GM21367 (cell line): ENCODE measurements at regions not wholly inside any gene's neighbourhood (a gene's known extent, or its start where the extent isn't known, plus 50 kb on each side); places are given as distances from the start of the nearest gene placed in this dataset.

Source experiments
- ATAC-seq: cut with Tn5 transposase; IDR thresholded peaks from one replicate; pipeline ENCODE4 v1.9.1; 2021; ENCODE audit not compliant: unreplicated experiment

DNA sequence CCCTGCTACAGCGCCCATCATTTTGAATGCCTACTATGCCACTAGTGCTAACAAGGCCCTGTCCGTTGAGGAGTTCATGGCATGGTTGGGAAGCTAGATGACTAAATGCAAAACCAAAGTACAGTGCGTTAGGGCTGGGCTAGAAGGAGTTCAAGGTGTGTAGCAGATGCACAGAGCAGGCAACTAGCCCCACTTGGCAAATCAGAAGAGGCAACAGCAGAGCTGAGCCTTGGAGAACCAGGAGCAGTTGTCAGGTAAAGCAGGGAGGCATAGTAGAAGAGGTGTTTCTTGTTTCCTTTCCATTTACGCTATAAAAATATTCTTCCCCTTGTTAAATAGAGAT lies 146.6 kb upstream of the CPEB2 start:
- no peak for ATAC-seq

DNA sequence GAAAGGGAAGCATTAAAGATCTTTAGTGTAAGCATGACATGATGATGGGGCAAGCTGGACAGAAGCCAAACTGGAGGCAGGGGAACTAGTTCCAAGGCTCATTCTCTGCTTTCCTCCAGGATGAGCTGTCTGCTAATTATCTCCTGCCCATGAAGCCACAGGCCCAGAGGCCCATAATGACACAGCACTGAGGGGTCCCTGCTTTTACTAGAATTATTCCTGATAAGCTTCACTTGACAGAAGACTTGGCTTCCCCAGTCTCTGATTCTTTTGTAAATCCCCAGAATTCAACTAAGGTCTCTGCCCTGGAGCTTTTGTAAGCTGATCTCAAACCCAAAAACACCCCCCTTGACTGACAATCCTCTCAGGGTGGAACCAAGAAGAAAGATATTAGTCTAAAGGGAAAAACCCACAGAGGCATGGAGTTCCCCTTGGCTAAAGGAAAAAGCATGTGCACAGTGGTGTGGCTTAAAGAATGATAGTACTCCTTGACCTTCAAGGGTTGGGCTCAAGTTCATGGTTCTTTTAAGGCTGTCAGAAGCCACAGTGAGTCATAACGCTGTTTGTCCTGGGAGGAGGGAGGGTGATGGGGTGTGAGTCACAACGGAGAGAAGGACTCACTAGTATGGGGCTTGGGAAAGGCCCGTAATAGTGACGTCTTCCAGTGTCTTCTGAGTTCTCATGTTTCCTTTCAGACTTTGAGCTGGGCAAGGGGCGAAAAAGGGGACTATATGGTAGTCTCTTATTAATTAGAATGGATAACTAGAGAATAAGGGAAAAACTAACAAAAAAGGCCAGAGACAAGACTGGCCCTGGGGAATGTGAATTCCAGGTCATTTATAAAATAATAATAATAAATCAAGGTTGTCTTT lies 146.0 kb upstream of the CPEB2 start:
- peak; percentile 92 for ATAC-seq

DNA sequence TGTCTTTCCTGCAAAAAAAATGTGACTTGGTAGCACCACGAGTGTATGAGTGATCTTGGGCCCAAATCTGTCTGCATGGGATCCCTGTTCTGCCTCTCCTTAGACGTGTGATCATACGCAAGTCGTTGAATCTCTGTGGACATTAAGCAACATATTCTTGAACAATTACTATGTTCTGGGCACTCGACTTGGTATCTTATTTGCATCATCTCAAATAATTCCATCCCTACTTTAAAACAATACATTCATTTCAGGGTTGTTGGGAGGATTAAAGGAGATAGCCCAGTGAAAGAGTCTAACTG lies 145.4 kb upstream of the CPEB2 start:
- ATAC-seq: no peak

DNA sequence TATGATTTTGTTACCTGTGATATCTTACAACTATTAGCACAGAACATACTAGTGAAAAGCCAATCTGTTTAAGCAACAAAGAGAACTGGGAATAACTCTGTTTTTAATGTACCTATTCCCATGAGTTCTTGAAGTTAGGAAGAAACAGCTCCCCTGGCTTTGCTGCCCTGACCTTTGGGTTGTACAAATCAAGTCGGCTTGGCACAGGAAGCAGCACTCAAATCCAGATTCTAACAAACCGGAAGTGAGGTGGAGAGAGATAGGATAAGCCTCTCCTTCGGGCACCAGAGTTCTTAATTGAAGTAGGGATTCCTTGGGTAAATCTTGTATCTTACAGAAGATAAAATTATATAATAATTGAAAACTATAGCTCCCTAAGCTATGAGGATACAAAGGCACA lies 144.8 kb upstream of the CPEB2 start:
- no peak for ATAC-seq

DNA sequence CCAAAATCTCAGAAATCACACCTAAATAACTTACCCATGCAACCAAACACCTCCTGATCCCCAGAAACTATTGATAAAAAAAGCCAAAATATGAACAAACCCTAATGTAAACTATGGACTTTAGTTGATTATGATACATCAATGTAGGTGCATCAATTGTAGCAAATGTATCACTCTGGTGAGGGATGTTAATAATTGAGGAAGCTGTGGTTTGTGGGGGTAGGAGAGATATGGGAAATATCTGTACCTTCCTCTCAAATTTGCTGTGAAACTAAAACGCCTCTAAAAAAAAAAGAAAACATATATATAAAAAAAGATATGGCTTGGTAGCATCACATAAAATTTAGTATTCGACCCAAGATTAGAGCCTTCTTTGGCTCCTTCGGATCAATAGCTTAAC lies 144.3 kb upstream of the CPEB2 start:
- no peak for ATAC-seq

DNA sequence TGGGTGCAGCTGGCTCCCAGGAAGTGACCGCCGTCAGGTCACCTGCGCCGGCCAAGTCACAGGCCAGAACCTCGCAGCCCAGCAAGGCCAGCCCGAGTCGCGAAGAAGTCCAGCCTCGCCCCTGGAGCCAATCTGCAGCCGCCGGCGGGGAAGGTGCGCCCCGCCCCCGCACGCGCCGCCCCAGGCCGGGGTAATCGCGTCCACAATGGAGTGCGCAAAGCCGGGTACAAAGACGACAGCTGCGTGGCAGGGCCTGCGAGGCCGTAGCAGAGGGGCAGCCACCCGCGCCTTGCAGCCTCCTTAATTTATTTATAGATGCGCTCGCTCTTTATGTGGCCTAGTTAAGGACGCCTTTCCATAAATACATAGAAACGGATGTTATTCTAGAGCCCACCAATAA lies 139.4 kb upstream of the CPEB2 start:
- no peak for ATAC-seq

DNA sequence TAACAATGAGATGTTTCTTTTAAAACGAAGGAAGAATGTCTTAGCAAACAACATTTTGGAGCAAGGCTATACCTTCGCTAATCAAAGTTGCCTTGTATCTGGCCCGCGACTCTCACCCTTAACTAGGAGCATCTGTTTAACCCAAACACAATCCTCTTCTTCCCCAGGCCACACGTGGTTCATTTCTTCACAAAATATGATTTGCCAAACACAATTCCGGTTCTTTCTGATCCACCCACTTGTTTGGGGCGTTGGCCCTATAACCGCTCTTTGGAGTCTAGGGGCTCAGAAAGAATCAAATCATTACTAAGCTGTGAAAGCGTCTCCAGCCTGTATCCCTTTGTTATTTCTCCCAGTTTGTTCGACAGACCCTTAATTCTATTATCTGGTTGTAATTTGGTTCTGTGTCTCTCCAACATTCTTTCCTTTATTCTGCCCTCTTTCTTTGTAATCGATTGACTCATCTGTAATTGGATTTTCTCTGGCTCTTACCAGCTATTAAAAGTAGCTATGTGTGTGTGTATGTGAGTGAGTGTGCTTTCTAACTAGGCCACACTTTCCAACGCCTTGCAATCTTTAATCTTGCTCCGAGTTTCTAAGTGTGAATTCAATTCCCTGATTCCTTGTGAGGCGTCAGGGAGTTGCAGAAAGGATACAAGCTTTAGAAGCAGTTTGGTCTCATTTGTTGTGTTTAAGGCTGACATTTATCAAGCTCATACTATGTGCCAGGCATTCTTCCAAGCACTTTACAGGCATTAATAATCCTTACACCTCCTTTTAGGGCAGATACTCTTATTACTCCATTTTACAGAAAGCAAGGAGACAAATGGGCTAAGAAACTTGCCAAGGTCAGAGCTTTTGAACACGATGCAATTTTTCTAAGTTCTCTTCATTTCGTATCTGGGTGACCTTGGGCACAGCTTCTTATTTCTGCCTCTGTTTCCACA lies 138.6 kb upstream of the CPEB2 start:
- no peak for ATAC-seq

DNA sequence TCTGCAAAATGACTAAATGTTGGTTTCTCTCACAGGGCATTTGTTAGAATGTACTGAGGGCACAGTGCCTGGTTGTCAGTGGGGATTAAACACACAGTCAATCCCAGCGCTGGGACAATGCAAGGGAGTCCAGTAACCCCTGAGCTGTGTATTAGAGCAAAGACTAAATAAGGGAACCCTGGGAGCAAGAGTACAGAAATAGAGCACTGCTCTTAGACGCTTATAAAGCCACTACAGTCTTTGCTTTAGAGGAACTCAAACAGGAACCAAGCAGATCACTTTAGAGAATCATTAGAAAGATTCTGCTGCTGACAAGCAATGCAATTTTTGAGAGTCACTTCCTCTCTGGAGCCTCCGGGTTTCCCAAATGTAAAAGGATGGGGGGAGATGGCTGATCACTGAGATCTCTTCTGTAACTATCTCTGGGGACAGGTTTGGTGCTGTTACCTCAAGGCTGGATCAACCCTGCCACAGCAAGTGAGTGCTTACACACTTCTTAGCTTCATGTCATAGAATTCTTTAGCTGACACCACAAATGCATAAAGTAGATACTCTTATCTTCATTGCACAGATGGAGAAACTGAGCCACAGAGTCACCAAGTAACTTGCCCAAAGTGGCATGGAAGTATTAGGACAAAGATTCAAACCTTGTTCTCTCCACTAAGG lies 137.8 kb upstream of the CPEB2 start:
- ATAC-seq: no peak

DNA sequence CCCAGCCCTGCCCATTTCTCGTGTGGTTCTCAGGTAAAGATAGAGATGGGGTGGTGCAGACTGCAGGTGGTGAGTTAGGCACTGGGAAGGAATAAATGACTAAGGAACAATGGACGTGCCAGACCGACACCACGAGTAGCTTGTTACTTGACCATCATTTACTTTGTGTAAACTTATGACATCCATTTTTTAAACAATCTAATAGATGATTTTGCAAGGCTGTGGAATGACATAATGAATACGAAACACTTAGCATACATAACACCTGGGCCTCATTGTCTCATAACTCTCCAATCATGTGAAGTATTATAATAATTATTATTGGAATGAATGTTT lies 137.3 kb upstream of the CPEB2 start:
- no peak for ATAC-seq

DNA sequence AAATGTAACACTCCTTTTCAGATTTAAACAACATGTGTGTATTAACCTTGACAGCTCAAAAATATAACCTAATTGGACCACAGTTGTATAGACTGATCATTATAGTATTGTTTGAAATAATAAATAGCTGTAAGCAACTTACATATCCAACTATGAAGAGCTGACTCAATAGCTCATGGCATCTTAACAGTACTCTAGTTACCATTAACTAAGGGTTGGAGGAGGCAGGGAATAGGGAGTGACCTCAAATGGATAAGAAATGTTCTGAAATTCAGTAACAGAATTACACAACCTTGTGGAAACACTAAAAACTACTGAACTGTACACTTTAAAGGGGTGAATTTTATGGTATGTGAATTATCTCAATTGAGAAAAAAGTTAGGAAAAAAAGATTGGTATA lies 136.5 kb upstream of the CPEB2 start:
- no peak for ATAC-seq

DNA sequence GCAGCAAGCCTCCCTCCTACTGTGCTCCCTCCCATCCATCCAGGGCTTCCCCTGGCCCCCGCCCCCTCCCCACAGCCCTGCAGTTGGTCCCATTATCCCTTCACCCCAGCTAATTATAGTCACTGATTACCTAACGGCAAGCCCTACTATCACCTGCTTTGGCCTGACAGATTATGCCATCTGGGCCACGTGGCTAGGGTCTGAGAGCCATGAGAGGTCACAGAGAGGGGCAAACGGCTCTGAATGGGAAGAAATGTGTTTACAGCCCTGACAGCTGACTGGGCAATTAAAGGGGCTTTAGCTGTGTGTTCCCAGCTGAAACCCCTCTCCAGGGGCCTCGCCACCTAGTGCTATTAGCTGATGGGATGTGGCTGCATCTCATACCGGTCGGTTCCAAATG lies 134.4 kb upstream of the CPEB2 start:
- no peak for ATAC-seq

DNA sequence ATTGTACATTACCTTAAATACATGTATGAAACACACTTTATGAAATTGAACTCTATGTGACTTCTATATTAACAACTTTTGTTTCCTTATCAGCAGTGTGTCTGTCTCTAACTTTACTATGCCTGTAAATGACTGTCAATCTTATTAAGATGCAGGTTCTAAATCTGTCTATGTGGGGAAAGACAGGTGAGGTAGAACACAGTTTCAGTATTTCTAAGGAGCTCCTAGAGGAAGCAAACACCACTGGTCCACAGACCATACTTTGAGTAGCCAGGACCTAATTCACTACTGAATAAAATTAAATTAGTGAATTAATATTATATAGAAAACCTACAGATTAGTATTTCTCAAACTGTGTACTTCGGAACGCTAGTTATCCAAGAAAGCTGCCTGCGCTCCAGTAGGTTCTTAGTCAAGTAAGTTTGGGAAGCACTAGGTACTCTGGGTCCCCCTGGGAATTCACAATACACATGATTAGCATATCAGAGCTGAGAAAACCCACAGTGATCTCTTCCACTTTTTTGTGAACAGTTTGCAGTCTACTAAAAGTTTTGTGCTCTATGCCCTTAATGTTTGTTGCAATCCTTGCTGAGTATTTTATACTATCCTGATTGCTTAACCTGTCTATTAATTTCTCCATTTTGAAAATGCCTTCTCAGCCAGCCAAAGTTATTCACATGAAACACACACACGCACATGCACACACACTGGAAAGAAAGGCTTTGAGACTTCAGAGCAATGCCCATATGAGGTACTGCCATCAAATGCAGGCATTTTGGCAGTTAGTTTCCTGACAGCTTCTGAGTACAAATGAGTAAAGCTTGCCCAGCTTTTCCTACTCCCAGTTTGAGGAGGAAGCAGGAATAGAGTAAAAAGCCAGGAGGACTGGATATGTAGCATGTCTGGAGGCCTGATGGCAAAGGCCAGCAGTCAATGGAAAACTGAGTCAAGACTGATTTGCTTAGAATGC lies 133.6 kb upstream of the CPEB2 start:
- ATAC-seq: no peak

DNA sequence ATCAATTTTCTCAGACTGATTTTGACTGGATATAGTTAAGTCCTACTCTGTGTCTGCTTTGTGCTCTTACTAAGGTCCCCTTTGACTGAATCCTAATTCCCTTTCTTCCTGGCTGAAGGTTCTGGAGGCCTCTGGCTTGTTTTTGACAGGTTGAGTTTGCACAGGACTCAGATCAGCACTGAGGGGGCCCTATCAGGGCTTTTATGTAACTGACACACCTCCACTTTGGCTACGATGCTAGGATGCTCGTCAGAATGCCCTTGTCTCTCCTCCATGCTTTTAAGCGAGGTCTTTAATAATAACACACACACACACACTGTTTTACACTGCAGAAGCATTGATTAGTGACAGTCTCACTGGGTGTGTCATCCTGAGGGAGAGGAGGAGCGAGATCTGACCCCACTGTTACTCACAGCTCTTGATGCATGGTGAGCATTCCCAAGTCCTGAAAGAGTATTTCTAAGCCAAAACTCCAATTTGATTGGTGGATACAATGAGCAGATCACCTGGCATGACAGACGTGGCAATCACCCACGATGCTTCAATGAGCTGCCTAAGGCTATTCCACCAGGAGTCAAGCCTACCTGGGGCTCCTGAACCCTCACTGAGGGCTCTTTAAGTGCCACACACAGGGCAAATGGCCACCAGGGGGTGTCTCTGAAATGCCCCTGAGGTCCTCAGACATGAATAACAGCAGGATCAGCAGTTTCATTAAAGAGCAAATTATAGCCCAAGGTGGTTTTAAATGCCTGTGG lies 130.4 kb upstream of the CPEB2 start:
- no peak for ATAC-seq

DNA sequence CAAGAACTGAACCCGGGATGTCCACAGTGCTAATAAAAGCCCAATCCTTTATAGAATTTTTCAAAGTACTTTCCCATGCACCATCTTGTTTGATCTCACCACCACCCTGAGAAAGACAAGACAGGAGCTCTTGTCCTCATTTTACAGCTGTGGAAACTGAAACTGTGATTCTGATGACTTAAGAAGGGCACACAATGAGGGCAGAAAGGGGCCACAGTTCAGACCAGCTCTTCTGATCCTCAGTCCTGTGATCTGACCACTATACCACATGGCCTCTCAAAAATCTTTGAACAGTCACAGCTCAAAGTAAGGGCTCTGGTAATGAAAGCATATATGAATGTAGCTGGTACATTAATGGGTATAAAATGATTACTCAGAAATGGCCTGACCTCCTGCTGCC lies 127.3 kb upstream of the CPEB2 start:
- peak; percentile 54 for ATAC-seq

DNA sequence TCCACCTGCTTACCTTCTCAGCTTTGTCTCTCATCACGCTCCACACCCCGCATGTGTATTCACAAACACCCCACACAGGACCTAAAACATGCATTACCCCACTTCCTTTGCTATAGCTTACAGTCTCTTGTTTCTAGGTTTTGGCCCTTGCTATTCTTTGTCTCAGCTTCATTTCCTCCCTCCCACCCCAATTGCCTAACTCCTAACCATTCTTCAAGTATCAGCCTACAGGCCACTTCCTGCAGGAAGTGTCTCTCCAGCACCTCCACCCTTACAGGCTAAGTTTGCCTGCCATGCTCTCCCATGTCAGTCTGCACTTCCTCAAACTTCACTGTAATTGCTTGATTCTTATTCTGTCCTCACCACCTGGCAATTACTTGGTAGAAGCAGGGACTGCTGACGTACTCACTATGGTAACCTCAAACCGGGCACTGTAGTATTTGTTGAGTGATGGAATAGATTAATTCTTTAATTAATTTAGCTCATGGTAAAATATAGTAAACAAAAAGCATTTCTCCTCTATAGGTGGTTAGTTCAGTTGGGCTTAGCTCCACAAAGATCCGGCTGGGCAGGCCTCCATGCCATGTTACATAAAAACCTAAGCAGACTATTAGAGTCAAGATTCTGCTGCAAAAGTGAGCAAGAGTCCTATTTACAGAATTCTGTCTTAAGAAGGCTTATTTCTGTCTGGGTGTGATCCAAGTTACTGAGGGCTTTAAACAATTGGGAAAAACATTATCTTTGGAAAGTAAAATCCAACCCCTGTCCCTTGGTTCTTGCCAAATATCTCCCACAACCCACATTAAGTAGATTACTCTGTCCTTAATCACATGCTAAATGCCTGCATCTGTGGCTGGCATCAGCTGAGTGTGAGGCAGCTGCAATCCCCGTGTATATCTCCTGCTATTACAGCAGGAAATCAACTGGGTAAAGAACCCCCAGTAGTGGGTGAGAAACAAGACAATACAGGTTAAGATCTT lies 124.7 kb upstream of the CPEB2 start:
- ATAC-seq: peak; percentile 45

DNA sequence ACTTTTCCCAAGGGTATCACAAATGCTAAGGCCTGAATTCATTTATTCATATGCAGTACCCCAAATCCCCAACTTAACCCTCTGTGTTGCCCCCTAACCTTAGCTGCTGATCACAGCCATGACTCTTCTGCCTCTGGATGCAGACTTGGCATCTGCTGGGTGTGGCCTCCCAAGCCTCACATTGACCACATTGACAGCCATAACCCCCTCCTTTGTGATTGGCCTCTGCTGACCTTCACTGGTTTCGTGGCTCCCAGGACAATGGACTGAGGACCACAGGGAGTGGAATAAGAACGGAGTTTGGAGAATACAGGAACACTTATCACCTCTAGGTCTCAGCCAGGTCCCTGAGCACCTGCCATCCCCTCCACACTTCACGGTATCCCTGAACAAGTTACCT lies 123.6 kb upstream of the CPEB2 start:
- ATAC-seq: no peak

DNA sequence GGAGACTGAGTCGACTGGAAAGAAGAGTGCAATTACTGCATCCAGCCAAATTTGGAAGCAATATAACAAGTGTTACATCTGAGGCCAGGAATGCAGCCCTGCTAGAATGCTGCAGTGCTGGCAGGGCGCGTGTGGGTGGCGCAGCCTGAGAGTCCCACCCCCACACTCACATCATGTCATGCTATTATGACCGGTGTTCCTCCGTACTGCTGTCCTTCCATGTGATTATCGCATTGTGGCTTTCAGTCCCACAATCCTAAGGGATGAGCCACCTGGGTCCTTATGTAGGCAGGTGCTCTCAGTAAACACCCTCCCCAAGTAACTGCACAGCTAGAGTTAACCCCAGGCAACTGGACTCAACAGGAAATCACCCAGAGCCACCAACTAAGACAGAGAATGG lies 122.6 kb upstream of the CPEB2 start:
- ATAC-seq: no peak

DNA sequence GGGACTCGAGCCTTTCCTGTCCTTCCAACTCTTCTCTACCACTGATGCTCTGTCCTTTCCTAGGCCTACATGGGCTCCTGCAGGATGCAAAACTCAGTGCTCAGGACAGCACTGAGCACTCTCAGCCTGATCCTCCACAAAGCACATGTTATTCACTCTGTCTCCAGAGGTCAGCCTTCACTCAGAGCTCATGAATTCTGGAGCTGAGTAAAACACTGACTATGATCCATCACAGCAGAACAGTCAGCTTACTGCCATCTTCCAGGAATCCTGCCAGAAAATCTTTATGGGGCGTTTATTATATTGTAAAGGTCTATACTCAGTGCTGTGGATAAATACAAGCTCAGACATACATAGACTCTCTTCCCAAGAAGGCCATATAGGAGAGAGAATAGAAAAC lies 121.5 kb upstream of the CPEB2 start:
- ATAC-seq: no peak

DNA sequence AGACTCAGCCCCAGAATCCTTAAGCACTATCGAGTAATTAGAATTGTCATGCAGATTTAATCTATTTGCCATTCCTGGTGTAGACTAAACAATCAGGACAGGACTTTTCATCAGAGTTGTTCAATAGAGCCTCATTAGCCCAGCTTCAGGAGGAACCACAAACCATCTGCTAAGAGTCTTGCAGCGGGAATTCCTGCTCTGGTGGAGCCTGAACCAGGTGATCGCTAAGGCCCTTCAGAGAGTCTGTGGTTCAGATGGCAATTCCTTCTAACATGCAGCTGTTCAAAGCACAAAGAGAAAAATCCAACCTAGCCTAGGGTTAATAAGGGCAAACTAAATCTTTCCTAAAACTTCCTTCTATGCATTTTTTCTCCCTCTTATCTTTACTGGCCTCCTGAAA lies 119.1 kb upstream of the CPEB2 start:
- no peak for ATAC-seq
